Immature natural killer cell (primary cell): ENCODE measurements at regions not wholly inside any gene's neighbourhood (a gene's known extent, or its start where the extent isn't known, plus 50 kb on each side); places are given as distances from the start of the nearest gene placed in this dataset.

ENCODE experiments used
- DNase-seq, 3 donors: peaks; one replicate each; pipeline ENCODE4 v3.0.0; 2022; ENCODE audit warnings: mixed read lengths in 1 of 3
- H3K27ac Mint-ChIP-seq, 6 donors: one replicate each; pipeline ENCODE4 v1.8.0; 2020; ENCODE audit warnings: mixed read lengths in 6 of 6, mild to moderate bottlenecking in 5 of 6, inconsistent platforms in 4 of 6, moderate library complexity in 3 of 6
- H3K27me3 Mint-ChIP-seq, 3 donors: one replicate each; pipeline ENCODE4 v1.8.0; 2020 to 2021; ENCODE audit warnings: low read depth in 3 of 3, mild to moderate bottlenecking in 3 of 3, mixed read lengths in 3 of 3, moderate library complexity in 3 of 3, inconsistent platforms in 1 of 3
- H3K36me3 Mint-ChIP-seq, 3 donors: one replicate each; pipeline ENCODE4 v1.8.0; 2020; ENCODE audit warnings: mixed read lengths in 3 of 3, inconsistent platforms in 2 of 3, mild to moderate bottlenecking in 2 of 3
- H3K4me1 Mint-ChIP-seq, 2 donors: one replicate each; pipeline ENCODE4 v1.8.0; 2020; ENCODE audit warnings: inconsistent platforms in 2 of 2, mild to moderate bottlenecking in 2 of 2, mixed read lengths in 2 of 2, moderate library complexity in 1 of 2
- H3K4me3 Mint-ChIP-seq, 5 donors: one replicate each; pipeline ENCODE4 v1.8.0; 2020; ENCODE audit warnings: mild to moderate bottlenecking in 5 of 5, mixed read lengths in 5 of 5, inconsistent platforms in 3 of 5, moderate library complexity in 3 of 5
- H3K9me3 Mint-ChIP-seq, 6 donors: one replicate each; pipeline ENCODE4 v1.8.0; 2020; ENCODE audit warnings: mild to moderate bottlenecking in 6 of 6, mixed read lengths in 6 of 6, inconsistent platforms in 4 of 6, moderate library complexity in 3 of 6

DNA sequence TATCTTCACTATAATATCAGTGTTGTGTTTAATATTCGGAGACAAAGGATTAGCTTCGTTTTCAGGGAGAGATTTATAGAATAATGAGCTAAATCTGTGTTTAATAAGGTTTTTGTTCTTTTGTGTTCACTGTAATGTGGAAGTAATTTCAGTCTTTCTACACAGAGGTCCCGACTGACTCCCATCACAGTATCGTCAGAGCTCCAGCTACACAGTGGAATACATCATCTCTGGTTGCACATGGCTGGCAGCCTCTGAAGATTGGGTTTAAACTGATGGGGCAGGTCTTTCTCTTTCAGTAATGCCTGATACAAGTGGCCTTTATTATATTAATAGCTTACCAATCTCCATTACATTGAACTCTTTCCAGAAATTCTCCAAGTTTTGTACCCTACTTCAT, 736.7 kb upstream of the RIOK2 start:
- Mint-ChIP-seq H3K4me3 (no peak overlapping the region), H3K27me3 (no peaks in the 10 kb centered on the region), H3K4me1 (no peaks in the 10 kb centered on the region), H3K36me3 (no peaks in the 10 kb centered on the region), H3K9me3 (peaks cover 0 to 46% (median 7%) of the 10 kb centered on the region in 6 donors), H3K27ac (no peak overlapping the region)
- DNase-seq = no peak

DNA sequence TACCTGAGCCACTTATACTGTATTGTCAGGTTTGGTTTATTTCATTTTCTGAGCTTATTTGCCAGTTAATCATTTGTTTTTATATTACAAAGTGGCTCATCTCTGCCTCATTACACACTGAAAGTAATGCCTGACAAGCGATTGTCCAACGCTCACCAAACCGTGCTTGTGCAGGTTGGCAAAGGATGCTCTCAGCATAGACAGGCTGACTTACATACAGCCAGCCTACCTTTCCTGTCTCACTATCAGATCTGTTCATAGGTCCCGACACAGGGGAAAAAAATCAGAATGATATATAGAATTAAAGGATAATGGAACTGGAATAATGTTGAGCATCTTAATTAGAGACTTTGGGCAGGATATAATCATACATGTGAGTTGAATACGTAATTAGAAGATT, 739.7 kb upstream of the RIOK2 start:
- Mint-ChIP-seq H3K9me3 (peaks cover 0 to 47% (median 5%) of the 10 kb centered on the region in 6 donors), H3K4me3 (no peak overlapping the region), H3K27ac (no peak overlapping the region), H3K4me1 (no peaks in the 10 kb centered on the region), H3K27me3 (no peaks in the 10 kb centered on the region), H3K36me3 (no peaks in the 10 kb centered on the region)
- no peak for DNase-seq

DNA sequence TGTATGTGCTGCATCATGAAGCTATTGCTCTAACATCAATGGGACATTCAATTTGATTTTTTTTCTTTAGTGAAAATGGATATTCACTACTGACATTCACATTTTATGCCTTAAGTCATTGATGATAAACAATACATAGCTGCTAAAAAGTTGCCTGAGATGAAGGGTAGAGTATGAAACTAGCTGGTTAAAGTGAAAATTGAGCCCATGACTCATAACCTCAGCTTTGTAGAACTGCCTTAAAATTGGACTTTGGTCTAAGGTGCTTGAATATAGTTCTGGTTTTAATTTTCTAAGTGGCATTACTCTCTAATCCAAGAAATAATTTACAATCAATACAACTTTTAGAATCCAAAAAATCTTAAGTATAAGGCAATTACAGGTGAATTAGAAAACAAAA, 740.4 kb upstream of the RIOK2 start:
- H3K9me3 Mint-ChIP-seq = peaks cover 0 to 47% (median 5%) of the 10 kb centered on the region in 6 donors
- H3K27ac Mint-ChIP-seq = no peak overlapping the region
- H3K4me3 Mint-ChIP-seq = no peak overlapping the region
- H3K36me3 Mint-ChIP-seq = no peaks in the 10 kb centered on the region
- H3K27me3 Mint-ChIP-seq = no peaks in the 10 kb centered on the region
- no peaks in the 10 kb centered on the region for H3K4me1 Mint-ChIP-seq
- DNase-seq = no peak

DNA sequence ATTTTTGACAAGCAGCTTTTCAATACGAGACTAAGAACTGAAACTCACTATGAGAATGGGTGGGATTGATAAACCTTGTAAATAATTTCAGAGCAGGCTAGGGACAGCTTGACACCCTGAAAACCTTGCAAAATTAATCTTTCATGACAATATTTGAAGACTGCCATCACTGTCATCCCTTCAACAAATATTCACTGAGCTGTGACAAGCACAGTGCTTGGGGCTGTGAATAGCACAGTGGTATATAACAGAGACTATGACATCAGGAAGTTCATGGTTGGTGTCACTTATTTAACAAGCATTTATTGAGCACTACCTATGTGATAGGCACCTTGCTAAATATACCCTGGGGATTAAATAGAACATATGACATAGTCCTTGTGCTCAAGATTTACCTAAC, 741.0 kb upstream of the RIOK2 start:
- H3K27ac Mint-ChIP-seq = no peak overlapping the region
- H3K9me3 Mint-ChIP-seq = peaks cover 0 to 43% (median 3%) of the 10 kb centered on the region in 6 donors
- H3K27me3 Mint-ChIP-seq = no peaks in the 10 kb centered on the region
- no peaks in the 10 kb centered on the region for H3K36me3 Mint-ChIP-seq
- no peak for DNase-seq
- no peaks in the 10 kb centered on the region for H3K4me1 Mint-ChIP-seq
- H3K4me3 Mint-ChIP-seq = no peak overlapping the region

DNA sequence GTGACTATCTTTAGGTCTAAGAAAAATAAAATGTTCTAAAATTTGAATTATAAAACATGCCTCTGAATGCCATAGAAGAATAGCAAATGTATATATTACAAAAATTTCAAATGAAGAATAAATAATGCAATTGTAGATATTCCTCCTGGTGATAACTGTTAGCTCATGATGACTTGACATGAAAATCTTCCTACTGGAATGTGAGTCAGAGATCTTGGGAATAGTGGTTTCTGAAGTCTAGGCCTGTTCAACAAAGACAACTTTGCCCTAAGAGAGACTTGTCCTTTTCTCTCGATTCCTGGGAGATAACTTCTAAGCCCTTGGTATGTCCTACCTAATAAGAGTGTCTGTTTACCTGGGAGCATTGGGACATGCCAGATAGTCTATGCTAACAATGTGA, 746.3 kb upstream of the RIOK2 start:
- H3K4me3 Mint-ChIP-seq = no peak overlapping the region

DNA sequence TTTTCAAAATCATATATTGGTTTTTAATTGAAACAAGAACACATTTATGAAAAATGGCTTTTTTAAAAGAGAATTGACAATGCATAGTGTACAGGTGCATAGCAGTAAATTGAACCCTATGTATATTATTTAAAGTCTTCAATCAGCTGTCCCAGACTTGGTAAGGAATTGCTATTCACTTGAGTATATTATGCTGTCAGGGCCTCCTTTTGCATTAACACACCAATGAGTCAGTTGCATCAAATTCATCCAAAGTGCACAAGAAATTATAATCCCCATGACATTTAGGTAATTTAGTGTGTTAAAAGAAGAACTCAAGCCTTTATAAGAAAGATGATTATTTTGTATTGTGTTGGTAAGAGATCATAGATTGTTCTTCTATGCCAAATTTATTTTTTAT, 748.8 kb upstream of the RIOK2 start:
- H3K4me3 Mint-ChIP-seq = no peak overlapping the region
- H3K27ac Mint-ChIP-seq = no peak overlapping the region
- peaks cover 3 to 28% (median 8%) of the 10 kb centered on the region in 6 donors for H3K9me3 Mint-ChIP-seq
- H3K27me3 Mint-ChIP-seq = no peaks in the 10 kb centered on the region
- H3K36me3 Mint-ChIP-seq = no peaks in the 10 kb centered on the region
- DNase-seq = no peak
- no peaks in the 10 kb centered on the region for H3K4me1 Mint-ChIP-seq

More for the DNA sequence above, 746.3 kb upstream of the RIOK2 start:
- Mint-ChIP-seq H3K36me3 (no peaks in the 10 kb centered on the region), H3K4me1 (no peaks in the 10 kb centered on the region), H3K9me3 (peaks cover 0 to 29% (median 5%) of the 10 kb centered on the region in 6 donors), H3K27ac (no peak overlapping the region), H3K27me3 (no peaks in the 10 kb centered on the region)
- DNase-seq = no peak

DNA sequence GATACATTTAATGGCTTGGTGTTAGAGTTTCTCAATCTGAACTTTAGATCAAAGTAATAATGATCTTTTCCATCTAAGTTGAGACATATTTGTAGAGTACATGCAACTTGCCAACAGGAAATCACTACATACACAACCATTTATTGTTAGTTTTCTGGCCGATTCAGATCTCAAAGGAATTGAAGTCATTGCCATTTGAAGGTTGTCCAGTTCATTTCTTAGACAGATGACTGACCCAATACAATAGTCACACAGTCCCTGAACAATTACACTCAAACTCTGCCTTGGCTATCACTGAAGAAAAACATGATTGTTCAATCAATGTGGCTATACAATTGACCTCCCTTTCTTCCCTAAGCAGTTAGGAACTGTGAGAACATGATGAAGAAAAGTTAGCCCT, 753.2 kb upstream of the RIOK2 start:
- DNase-seq = no peak
- peaks cover 0 to 1% (median 0%) of the 10 kb centered on the region in 3 donors for H3K27me3 Mint-ChIP-seq
- H3K4me3 Mint-ChIP-seq = no peak overlapping the region
- H3K4me1 Mint-ChIP-seq = no peaks in the 10 kb centered on the region
- peaks cover 3 to 21% (median 6%) of the 10 kb centered on the region in 6 donors for H3K9me3 Mint-ChIP-seq
- H3K36me3 Mint-ChIP-seq = no peaks in the 10 kb centered on the region
- H3K27ac Mint-ChIP-seq = no peak overlapping the region

DNA sequence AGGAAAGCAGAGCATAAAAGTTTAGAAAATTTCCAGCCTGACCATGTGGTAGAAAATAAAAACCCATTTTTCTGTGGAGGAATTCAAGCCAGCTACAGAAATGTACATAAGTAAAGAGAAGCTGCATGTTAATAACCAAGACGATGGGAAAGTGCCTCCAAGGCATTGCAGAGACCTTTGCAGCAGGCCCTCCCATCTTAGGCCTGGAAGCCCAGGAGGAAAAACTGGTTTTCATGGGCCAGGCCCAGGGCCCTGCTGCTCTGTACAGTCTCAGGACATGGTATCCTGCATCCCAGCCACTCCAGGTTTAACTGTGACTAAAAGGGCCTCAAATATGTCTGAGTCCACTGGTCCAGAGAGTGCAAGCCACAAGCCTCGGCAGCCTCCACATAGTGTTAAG, 754.8 kb upstream of the RIOK2 start:
- Mint-ChIP-seq H3K27me3 (peaks cover 0 to 1% (median 0%) of the 10 kb centered on the region in 3 donors), H3K9me3 (peaks cover 3 to 27% (median 9%) of the 10 kb centered on the region in 6 donors), H3K27ac (no peak overlapping the region), H3K4me3 (no peak overlapping the region), H3K36me3 (no peaks in the 10 kb centered on the region), H3K4me1 (no peaks in the 10 kb centered on the region)
- DNase-seq = no peak

DNA sequence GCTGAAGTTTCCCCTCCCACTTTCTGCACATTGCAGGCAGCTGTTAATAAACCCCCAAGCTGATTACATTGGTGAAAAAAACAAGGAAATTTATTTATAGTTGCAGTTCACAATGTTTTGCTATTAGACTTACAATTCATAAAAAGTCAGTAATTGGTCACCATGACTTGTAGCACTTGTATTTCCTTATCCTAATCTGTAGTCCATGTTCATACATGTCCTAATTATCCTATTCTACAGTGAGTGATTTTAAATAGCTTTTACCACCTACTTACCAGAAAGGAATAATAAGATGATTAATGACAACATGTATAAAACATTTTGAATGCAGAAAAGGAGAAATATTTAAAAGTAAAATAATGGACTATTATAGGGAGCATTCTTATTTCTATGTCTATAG, 760.0 kb upstream of the RIOK2 start:
- no peaks in the 10 kb centered on the region for H3K36me3 Mint-ChIP-seq
- peaks cover 0 to 1% (median 0%) of the 10 kb centered on the region in 3 donors for H3K27me3 Mint-ChIP-seq
- DNase-seq = no peak
- H3K4me3 Mint-ChIP-seq = no peak overlapping the region
- no peaks in the 10 kb centered on the region for H3K4me1 Mint-ChIP-seq
- no peak overlapping the region for H3K27ac Mint-ChIP-seq
- peaks cover 0 to 18% (median 6%) of the 10 kb centered on the region in 6 donors for H3K9me3 Mint-ChIP-seq

DNA sequence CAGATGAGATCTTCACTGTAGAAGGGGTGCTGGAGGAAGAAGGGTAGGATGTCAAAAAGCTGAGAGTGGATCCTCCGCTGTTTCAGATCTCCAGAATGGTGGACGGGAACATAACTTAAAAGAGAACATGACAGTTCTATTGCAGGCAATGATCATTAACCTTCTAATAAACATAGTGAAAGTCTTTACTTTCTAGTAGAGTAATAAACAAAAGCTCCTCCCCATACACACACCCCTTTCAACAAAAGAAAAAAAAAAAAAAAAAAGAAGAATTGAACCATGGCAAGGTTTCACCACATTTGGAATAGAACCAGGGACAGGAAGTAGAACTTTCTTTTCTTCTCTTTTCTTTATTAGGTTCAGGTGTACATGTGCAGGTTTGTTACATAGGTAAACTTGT, 768.1 kb upstream of the RIOK2 start:
- Mint-ChIP-seq H3K36me3 (no peaks in the 10 kb centered on the region), H3K9me3 (peaks cover 7 to 40% (median 22%) of the 10 kb centered on the region in 6 donors), H3K27ac (no peak overlapping the region), H3K27me3 (peaks cover 0 to 2% (median 0%) of the 10 kb centered on the region in 3 donors), H3K4me3 (no peak overlapping the region), H3K4me1 (no peaks in the 10 kb centered on the region)
- DNase-seq = no peak

DNA sequence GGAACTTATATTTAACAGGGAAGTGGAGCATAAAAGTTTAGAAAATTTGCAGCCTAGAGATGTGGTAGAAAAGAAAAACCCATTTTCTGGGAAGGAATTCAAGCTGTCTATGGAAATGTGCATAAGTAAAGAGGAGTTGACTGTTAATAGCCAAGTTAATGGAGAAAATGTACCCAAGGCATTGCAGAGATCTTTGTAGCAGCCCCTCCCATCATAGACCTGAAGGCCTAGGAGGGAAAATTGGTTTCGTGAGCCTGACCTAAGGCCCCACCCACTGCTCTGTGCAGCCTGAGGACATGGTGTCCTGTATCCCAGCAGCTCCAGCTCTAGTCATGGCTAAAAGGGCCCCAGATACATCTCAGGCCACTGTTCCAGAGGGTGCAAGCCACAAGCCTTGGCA, 772.4 kb upstream of the RIOK2 start:
- Mint-ChIP-seq H3K27me3 (peaks cover 0 to 2% (median 0%) of the 10 kb centered on the region in 3 donors), H3K4me1 (no peaks in the 10 kb centered on the region), H3K27ac (no peak overlapping the region), H3K4me3 (no peak overlapping the region), H3K36me3 (no peaks in the 10 kb centered on the region), H3K9me3 (peaks cover 7 to 35% (median 23%) of the 10 kb centered on the region in 6 donors)
- DNase-seq = no peak

DNA sequence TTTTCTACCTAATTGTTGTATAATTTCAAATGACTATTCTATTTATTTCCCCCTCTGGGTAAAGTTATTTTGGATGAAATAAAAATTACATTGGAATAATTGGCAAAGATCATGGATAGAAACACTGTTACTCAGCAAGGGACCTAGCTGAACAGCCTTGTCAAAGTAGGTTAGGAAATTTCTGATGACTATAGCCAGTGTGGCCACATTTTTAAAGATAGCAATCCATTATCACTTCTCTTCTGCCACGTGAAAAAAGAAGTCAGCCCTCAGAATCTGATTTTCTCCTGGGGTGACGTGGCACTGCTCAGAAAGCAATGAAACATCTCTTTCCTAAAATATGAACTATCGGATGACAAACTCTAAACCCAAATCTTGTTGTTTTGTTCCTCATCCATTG, 784.2 kb upstream of the RIOK2 start:
- Mint-ChIP-seq H3K4me1 (no peaks in the 10 kb centered on the region), H3K27me3 (no peaks in the 10 kb centered on the region), H3K36me3 (no peaks in the 10 kb centered on the region)

DNA sequence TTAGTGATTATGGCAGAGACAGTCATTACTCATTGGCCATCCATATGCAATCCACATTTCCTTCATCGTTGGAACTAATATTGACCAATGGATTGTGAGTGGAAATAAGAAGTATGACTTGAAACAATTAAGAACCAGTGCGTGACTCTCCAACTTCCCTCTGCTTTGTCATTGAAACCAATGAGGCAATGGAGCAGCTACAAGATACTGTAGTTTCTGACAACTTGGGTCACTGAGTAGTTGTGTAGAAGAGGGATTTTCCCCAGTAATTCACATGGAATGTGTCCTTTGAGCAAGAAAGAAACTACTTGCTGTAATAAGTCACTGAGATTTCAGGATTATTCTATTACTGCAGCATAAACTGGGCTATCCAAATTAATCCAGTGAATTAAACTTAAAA, 785.3 kb upstream of the RIOK2 start:
- Mint-ChIP-seq H3K27ac (no peak overlapping the region), H3K36me3 (no peaks in the 10 kb centered on the region), H3K4me1 (no peaks in the 10 kb centered on the region), H3K27me3 (no peaks in the 10 kb centered on the region), H3K9me3 (peaks cover 0 to 21% (median 4%) of the 10 kb centered on the region in 6 donors), H3K4me3 (no peak overlapping the region)
- DNase-seq = no peak

More for the DNA sequence above, 784.2 kb upstream of the RIOK2 start:
- Mint-ChIP-seq H3K4me3 (no peak overlapping the region), H3K27ac (no peak overlapping the region), H3K9me3 (peaks cover 0 to 19% (median 2%) of the 10 kb centered on the region in 6 donors)
- no peak for DNase-seq

DNA sequence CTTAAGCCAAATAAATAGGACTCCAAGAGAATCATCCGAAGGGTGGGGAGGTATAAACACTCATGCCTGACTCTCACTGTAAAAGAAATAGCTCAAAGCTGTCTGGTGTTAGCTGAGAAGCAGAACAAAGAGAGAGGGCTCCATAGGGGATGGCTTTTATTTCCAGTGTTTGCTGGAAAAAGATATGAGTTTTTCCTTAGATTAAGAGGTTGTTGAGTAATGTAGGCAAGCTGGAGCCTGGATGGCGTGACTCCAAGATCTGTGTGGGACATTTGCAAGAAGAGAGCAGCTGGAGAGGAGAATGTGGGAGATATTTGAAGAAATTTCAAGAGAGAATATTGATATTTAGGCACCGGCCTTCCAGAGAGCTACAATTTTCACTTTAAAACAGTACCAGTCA, 793.7 kb upstream of the RGMB start:
- Mint-ChIP-seq H3K9me3 (peaks cover 3 to 16% (median 9%) of the 10 kb centered on the region in 6 donors), H3K4me3 (no peak overlapping the region), H3K27ac (no peak overlapping the region), H3K4me1 (no peaks in the 10 kb centered on the region), H3K36me3 (no peaks in the 10 kb centered on the region), H3K27me3 (peaks cover 0 to 1% (median 0%) of the 10 kb centered on the region in 3 donors)
- no peak for DNase-seq

DNA sequence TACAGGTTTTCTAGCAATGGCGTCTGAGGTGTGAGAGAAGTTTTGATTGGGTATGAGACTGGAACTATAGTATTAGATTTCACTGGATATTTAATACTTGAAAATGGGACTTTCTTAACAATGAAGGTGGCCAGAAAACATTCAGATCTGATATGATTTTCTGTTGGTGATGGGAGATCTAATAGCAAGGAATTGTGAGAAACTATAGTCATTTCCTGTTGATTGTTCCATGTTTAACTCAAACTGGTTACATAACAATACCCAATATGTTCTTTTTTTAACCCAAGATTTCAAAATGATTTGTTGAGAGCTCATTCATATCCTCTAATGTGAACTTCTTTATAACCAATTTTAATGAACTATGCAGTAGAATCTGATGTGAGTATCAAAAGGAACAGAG, 793.2 kb upstream of the RGMB start:
- peaks cover 3 to 16% (median 9%) of the 10 kb centered on the region in 6 donors for H3K9me3 Mint-ChIP-seq
- H3K36me3 Mint-ChIP-seq = no peaks in the 10 kb centered on the region
- H3K4me3 Mint-ChIP-seq = no peak overlapping the region
- H3K27me3 Mint-ChIP-seq = peaks cover 0 to 1% (median 0%) of the 10 kb centered on the region in 3 donors
- H3K4me1 Mint-ChIP-seq = no peaks in the 10 kb centered on the region
- no peak for DNase-seq
- H3K27ac Mint-ChIP-seq = no peak overlapping the region
